ENCODE measurements at regions not wholly inside any gene's neighbourhood (a gene's known extent, or its start where the extent isn't known, plus 50 kb on each side); places are given as distances from the start of the nearest gene placed in this dataset.

DNA sequence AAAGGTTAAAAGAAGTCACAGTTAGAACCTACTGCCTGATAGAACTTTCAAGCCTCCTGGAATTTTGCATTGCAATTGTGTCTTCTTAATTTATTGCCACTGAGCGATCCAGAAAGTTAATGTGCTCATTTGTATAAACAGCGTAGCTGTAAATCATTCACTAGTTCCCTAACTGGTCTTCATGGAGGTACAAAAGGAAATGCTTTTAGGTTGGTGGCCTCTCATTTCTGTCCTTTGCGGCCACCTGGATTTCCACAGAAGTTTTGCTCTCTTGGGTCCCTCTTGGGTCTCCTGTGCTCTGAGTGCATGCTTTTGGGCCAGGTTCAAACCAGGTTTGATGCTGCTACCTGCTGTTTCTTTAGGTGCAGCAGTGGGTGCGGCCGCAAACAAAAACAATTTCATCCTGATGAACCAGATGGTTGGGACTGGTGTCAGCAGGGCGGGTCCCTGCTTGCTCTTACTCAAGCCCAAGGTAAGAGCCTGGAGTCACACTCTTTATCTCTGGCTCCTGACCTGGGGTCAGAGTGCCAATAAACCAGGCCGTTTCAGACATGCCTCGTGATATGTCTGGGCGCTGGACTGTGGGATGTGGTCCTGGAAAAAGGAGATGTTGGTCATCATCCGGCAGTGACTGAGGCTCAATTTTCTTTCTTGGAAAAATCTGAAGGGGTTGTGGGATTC lies 270.1 kb downstream of the PTTG2 start:
- DNase-seq (ENCODE audit: low read depth): no peak

DNA sequence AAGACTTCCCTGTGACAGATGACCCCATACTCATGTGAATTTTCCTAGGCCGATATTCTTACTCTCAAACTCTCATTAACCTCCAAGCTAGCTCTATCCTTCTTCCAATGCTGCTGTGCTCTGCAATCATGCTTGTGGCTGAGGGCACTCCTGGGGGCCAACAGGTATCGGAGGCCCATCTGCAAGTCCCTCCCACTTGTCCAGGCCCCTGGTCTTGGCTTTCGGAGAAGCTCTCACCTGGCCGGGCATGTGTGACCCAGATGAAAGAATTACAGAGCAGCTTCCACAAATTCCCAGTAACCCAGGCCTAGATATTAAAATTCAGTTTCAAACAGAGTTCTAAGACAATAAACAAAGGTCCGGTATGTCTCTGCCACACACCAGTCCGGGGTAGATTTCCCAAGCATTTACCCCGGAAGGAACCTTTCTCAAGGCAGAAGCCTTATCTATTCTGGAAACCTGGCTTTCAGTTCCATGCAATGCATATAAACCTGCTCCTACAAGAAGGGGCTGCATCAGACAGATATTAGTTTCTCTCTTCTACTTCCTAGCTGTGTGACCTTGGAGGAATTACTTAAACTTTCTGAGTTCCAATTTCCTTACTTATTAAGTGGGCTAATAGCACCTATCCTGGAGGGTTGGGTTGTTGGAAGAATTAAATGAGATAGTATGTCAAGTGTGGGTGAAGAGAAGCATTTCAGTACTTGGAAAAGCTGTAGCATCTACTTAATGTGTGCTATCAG lies 270.8 kb downstream of the PTTG2 start:
- DNase-seq (ENCODE audit: low read depth): no peak

DNA sequence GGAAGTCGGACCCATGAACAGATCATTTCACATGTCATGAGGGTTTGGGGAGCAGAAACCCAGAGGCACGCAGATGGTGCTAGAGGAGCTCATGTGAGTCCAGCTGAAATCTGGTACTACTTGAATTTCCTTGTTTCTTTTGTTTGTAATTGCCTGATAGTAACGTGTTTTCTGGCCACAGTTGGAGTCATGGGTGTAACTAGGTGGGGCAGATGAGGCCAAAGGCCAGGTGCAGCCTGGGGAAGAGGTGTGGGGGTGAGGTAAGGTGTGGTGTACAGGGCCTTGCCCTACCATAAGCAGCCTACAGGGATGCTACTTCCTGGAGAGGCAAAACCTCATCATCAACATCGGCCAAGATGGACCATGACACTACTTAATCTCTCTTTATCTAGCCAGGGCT lies 271.4 kb downstream of the PTTG2 start:
- no peak for DNase-seq (ENCODE audit: low read depth)

- DNase-seq (ENCODE audit: low read depth): no peak
Observed at GRCh38 chr4:38232741-38233140, 272.5 kb downstream of the PTTG2 start.

- DNase-seq (ENCODE audit: low read depth): no peak
Observed at GRCh38 chr4:38233727-38234480, 273.7 kb downstream of the PTTG2 start.

GRCh38 chr4:38235354-38235753 lies 275.2 kb downstream of the PTTG2 start:
- no peak for DNase-seq (ENCODE audit: low read depth)

DNA sequence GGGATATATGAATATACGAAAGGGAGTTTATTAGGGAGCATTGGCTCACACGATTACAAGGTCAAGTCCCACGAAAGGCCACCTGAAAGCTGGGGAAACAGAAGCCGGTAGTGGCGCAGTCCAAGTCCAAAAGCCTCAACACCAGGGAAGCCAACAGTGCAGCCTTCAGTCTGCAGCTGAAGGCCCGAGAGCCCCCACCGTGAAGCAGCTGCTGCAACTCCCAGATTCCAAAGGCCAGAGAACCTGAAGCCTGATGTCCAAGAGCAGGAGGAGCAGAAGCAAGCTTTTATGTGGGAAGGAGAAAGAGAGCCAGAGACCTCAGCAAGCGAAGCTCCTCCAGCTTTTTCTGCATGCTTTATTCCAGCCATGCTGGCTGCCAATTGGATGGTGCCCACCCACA lies 275.8 kb downstream of the PTTG2 start:
- no peak for DNase-seq (ENCODE audit: low read depth)

DNA sequence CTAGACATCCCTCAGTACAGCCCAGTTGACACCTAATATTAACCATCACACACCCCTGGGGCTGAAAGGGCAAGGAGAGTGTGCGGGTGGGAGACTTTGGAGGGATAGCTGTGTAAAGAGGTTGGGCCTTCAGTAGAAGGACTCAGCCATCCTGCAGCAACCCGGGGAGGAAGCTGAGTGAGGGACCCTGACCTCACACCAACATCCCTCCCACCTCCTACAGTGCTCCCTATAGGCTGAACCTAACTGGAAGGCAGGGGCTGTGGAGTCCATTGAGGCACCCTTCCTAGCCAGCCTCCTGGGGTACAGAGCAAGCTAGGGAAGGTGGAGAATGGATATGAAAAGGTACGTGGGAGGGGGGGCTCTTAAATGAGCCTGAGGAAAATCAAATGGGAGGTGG lies 276.3 kb downstream of the PTTG2 start:
- DNase-seq (ENCODE audit: low read depth): no peak

DNA sequence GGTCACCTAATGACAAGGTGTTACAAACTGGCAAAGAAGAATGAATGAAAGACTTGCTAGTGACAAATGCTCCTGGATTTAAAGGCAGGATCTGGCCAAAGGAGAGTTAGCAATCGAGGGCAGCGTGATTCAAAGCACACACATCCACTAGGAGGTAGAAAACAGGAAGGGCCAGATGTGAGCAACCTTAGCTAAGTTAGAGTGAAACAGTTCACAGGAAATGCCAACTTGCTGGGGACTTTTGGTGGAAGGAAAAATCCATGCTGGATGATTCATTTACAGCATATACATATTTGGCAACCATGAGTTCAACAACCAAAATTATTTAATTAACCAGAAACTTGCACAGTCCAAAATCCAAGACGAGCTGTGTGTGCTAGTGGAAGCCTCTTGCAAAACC lies 276.9 kb downstream of the PTTG2 start:
- no peak for DNase-seq (ENCODE audit: low read depth)

GRCh38 chr4:38241541-38241940 lies 281.3 kb downstream of the PTTG2 start:
- no peak for DNase-seq (ENCODE audit: low read depth)

GRCh38 chr4:38242101-38242500 lies 281.9 kb downstream of the PTTG2 start:
- no peak for DNase-seq (ENCODE audit: low read depth)

- DNase-seq (ENCODE audit: low read depth): no peak
Observed at GRCh38 chr4:38242822-38243387, 282.7 kb downstream of the PTTG2 start.

GRCh38 chr4:38243388-38244053 lies 283.3 kb downstream of the PTTG2 start:
- DNase-seq (ENCODE audit: low read depth): no peak

GRCh38 chr4:38254825-38255224 lies 294.6 kb downstream of the PTTG2 start:
- no peak for DNase-seq (ENCODE audit: low read depth)

GRCh38 chr4:38255572-38255971 lies 295.4 kb downstream of the PTTG2 start:
- no peak for DNase-seq (ENCODE audit: low read depth)

- no peak for DNase-seq (ENCODE audit: low read depth)
Observed at GRCh38 chr4:38266616-38267015, 306.4 kb downstream of the PTTG2 start.

- no peak for DNase-seq (ENCODE audit: low read depth)
Observed at GRCh38 chr4:38268108-38268820, 308.1 kb downstream of the PTTG2 start.

- DNase-seq (ENCODE audit: low read depth): no peak
Observed at GRCh38 chr4:38268837-38269236, 308.6 kb downstream of the PTTG2 start.

DNA sequence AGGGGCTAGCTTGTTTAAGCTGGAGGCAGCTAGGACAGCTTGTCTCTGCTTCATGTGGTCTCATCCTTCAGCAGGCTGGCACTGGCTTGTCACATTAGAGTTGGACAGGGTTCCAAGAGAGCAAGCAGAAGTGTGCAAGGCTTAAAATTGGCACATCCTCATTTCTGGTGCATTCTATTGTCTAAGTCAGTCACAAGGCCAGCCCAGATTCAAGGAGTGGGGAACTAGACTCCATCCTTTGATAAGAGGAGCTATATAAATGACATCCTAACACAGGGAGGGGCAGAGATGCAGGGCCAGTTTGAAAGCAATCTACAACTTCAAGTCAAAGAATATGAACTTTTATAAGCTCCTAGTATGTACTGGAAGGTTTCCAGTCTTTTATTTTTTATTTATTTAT lies 313.2 kb downstream of the PTTG2 start:
- no peak for DNase-seq (ENCODE audit: low read depth)

DNA sequence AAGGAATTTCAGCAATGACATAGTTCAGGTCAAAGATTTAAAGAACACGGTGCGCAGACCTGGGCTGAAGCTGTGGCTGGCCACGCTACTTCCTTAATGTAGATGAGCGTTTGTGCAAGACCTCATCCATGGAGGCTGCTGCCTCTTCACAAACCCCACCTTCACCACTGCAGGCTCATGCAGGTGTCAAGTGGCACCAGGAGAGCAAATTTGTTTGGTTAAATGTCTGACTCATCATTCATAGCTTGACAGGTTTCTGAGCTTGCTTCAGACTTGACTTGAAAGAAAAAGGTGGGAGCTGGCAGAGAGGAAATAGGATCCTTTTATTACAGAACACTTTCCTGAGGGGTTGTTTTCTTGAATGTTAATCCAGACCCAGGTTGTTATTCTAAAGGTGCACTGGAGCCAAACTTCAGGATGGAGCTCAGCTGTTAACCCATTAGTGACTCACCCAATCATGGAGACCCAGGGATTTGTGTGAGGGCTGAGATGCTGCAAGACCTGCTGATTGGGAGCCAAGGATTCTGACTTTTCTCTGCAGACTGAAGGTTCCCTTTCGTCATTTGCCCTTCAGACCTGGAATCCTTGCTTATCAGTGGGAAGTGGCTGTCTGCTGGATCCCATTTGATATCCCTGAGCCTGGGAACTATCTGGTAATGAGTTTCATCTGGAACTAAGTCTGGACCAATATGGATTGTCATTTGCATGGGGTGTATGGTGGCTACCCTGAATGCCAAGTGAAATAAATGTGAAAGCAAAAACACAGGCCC lies 315.3 kb downstream of the PTTG2 start:
- no peak for DNase-seq (ENCODE audit: low read depth)

DNA sequence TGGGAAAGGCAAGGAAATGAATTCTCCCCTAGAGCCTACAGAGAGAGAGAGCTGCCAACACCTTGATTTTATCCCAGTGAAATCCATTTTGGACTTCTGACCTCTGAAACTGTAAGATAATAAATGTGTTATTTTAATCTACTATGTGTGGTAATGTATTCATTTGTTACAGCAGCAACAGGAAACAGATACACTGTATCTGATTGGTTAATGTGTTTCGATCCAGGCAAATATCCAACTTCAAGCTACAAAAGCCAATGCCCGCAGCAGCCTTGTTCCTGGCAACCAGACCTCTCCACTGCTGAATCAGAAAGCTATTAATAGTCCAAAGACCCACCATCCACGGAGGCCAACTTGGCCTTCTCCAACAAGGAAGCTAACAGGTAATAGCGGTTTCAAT lies 318.1 kb downstream of the PTTG2 start:
- no peak for DNase-seq (ENCODE audit: low read depth)

All from fibroblast of the conjunctiva (primary cell).